ENCODE measurements at regions not wholly inside any gene's neighbourhood (a gene's known extent, or its start where the extent isn't known, plus 50 kb on each side); places are given as distances from the start of the nearest gene placed in this dataset.

GRCh38 chr9:1335174-1335573, 285.0 kb downstream of the DMRT2 start:
- H2AFZ ChIP-seq (ENCODE audit: low read depth, low read length): no peak overlapping the region
- no peaks in the 10 kb centered on the region for H3K79me2 ChIP-seq (ENCODE audit: control insufficient read depth, insufficient read depth, low read length)
- no peaks in the 10 kb centered on the region for H3K4me1 ChIP-seq (ENCODE audit: control insufficient read depth, extremely low read depth, insufficient read depth, low read length)
- H3K27ac ChIP-seq (ENCODE audit: insufficient read depth, low read depth, low read length): no peak overlapping the region
- no TSS peak for BruUV-seq (replicated peaks)
- H4K20me1 ChIP-seq (replicated peaks; ENCODE audit: control insufficient read depth, extremely low read depth, insufficient read depth, low read length): no peaks in the 10 kb centered on the region
- dilution Hi-C loops (cut with MboI; ENCODE audit: extremely low pct_ligation_motif_present, low sequenced_read_pairs) (no loop called here), intact Hi-C loops (cut with micrococcal nuclease) (no loop called here)
- no peaks in the 10 kb centered on the region for H3K9me1 ChIP-seq (replicated peaks; ENCODE audit: control insufficient read depth, extremely low read depth, insufficient read depth, low read length)
- no peak for FAIRE-seq
- ChIA-PET CTCF (no interaction called here), POLR2A (no interaction called here)
- peaks cover 5% of the 10 kb centered on the region for H3K9me3 ChIP-seq (replicated peaks; ENCODE audit: control insufficient read depth, insufficient read depth, low read length)
- no peaks in the 10 kb centered on the region for H3K36me3 ChIP-seq (ENCODE audit: control insufficient read depth in 2 of 2, extremely low read depth in 1 of 2, insufficient read depth in 2 of 2, low read length in 2 of 2)
- no peak for DNase-seq (ENCODE audit: low read depth, low spot score)
- H3K27me3 ChIP-seq (ENCODE audit: control insufficient read depth in 2 of 2, insufficient read depth in 2 of 2, low read length in 2 of 2): no peaks in the 10 kb centered on the region
- TF ChIP-seq GATA2 (IDR thresholded peaks at IDR 0.05; ENCODE audit: insufficient read depth, insufficient read length, low read depth, low read length): no peak
- no peak for TF ChIP-seq MAX (IDR thresholded peaks at IDR 0.05; ENCODE audit: insufficient read depth, insufficient read length)
- no peak for TF ChIP-seq POLR2A (IDR thresholded peaks at IDR 0.05; ENCODE audit: low read depth, low read length)
- TF ChIP-seq CTCF (IDR thresholded peaks at IDR 0.05; ENCODE audit: extremely low read depth in 1 of 2, insufficient read depth in 1 of 2, low read depth in 1 of 2, low read length in 2 of 2): no peak
- TF ChIP-seq FOS (IDR thresholded peaks at IDR 0.05; ENCODE audit: borderline replicate concordance, insufficient read depth, low read length): no peak
- no peak for TF ChIP-seq POLR2AphosphoS5 (IDR thresholded peaks at IDR 0.05; ENCODE audit: insufficient read depth, low read depth, low read length)
- TF ChIP-seq EZH2 (IDR thresholded peaks at IDR 0.05; ENCODE audit: borderline replicate concordance, low read depth, low read length, severe bottlenecking): no peak
- TF ChIP-seq JUN (IDR thresholded peaks at IDR 0.05; ENCODE audit: borderline replicate concordance, insufficient read depth, insufficient read length, low read depth): no peak
- no peak for TF ChIP-seq MYC (IDR thresholded peaks at IDR 0.05; ENCODE audit: low read depth, low read length)
- H3K4me2 ChIP-seq (ENCODE audit: insufficient read depth, low read length): no peak overlapping the region
- no peak overlapping the region for H3K9ac ChIP-seq (replicated peaks; ENCODE audit: extremely low read depth, insufficient read depth, low read length)
- no peak overlapping the region for H3K4me3 ChIP-seq (replicated peaks in 1 of 3; ENCODE audit: insufficient read depth in 1 of 3, low read depth in 1 of 3, low read length in 3 of 3)

Data from endothelial cell of umbilical vein (primary cell).